Erythroblast (primary cell): ENCODE measurements at regions not wholly inside any gene's neighbourhood (a gene's known extent, or its start where the extent isn't known, plus 50 kb on each side); places are given as distances from the start of the nearest gene placed in this dataset.

Experiments
- GATA1 ChIP-seq: IDR thresholded peaks from 2 replicates; pipeline ENCODE4 v1.6.1; 2011; ENCODE audit warnings: low read depth, mild to moderate bottlenecking, control low read depth, low read length, moderate library complexity
- POLR2A ChIP-seq: IDR thresholded peaks from 2 replicates; pipeline ENCODE4 v1.6.1; 2011; ENCODE audit warnings: mild to moderate bottlenecking, low read length

GRCh38 chr1:191074881-191075280 lies 597.2 kb upstream of the BRINP3 start:
- no peak for TF ChIP-seq POLR2A
- no peak for TF ChIP-seq GATA1
